HG03097 (cell line): ENCODE measurements at regions not wholly inside any gene's neighbourhood (a gene's known extent, or its start where the extent isn't known, plus 50 kb on each side); places are given as distances from the start of the nearest gene placed in this dataset.
"Not testable (repeated sequence)": the region's sequence is repeated elsewhere in the genome, so short reads cannot be mapped to it uniquely, and the experiment has no call there.

Experiments
- ATAC-seq: cut with Tn5 transposase; IDR thresholded peaks from one replicate; pipeline ENCODE4 v1.9.1; 2021; ENCODE audit not compliant: unreplicated experiment, low FRiP score

GRCh38 chr13:107596306-107596705, 619.0 kb downstream of the LIG4 start:
- not testable (repeated sequence) for ATAC-seq

- no peak for ATAC-seq
Measured at GRCh38 chr13:107590556-107590955, 624.8 kb downstream of the LIG4 start.

- ATAC-seq = no peak
Measured at GRCh38 chr13:107587681-107588080, 627.7 kb downstream of the LIG4 start.

GRCh38 chr13:107586216-107586615, 629.1 kb downstream of the LIG4 start:
- no peak for ATAC-seq

- no peak for ATAC-seq
Measured at GRCh38 chr13:107585469-107586180, 629.7 kb downstream of the LIG4 start.

GRCh38 chr13:107582171-107582570, 633.2 kb downstream of the LIG4 start:
- no peak for ATAC-seq

- ATAC-seq = no peak
Measured at GRCh38 chr13:107580741-107581412, 634.5 kb downstream of the LIG4 start.

GRCh38 chr13:107576430-107576829, 638.9 kb downstream of the LIG4 start:
- no peak for ATAC-seq

- no peak for ATAC-seq
Measured at GRCh38 chr13:107574517-107575210, 640.7 kb downstream of the LIG4 start.

- ATAC-seq = no peak
Measured at GRCh38 chr13:107573184-107573583, 642.2 kb downstream of the LIG4 start.

GRCh38 chr13:107572156-107572555, 643.2 kb downstream of the LIG4 start:
- ATAC-seq = no peak

- ATAC-seq = no peak
Measured at GRCh38 chr13:107568181-107568580, 647.2 kb downstream of the LIG4 start.

GRCh38 chr13:107563099-107563925, 652.0 kb downstream of the LIG4 start:
- ATAC-seq = no peak

- ATAC-seq = no peak
Measured at GRCh38 chr13:107562203-107562602, 653.1 kb downstream of the LIG4 start.

GRCh38 chr13:107554460-107554859, 660.9 kb downstream of the LIG4 start:
- ATAC-seq = no peak

- no peak for ATAC-seq
Measured at GRCh38 chr13:107553838-107554237, 661.5 kb downstream of the LIG4 start.

- ATAC-seq = no peak
Measured at GRCh38 chr13:107551521-107551920, 663.8 kb downstream of the LIG4 start.

GRCh38 chr13:107548338-107548737, 667.0 kb downstream of the LIG4 start:
- ATAC-seq = no peak

- no peak for ATAC-seq
Measured at GRCh38 chr13:107545946-107546502, 669.3 kb downstream of the LIG4 start.

- no peak for ATAC-seq
Measured at GRCh38 chr13:107534548-107534947, 680.8 kb downstream of the LIG4 start.
